IMR-90 (cell line): ENCODE measurements at regions not wholly inside any gene's neighbourhood (a gene's known extent, or its start where the extent isn't known, plus 50 kb on each side); places are given as distances from the start of the nearest gene placed in this dataset.

ENCODE experiments used
- ATAC-seq: fragments of 200-7000 bp; cut with Tn5 transposase; 2 replicates; pipeline ENCODE4 v1.9.1; 2020; ENCODE audit warnings: low read depth, mild to moderate bottlenecking, moderate library complexity
- BruUV-seq: library from RNA; stranded (reverse); fragments of 400-500 nt; replicated peaks from 2 replicates; lab custom pipeline; 2021; lab: Mats Ljungman, UMichigan
- CTCF ChIA-PET: fragments of 300-600 bp; formaldehyde crosslinking; extraction: SDS; loops from one replicate; lab custom pipeline; 2021; ENCODE audit warnings: antibody characterized with exemption; lab: Yijun Ruan, JAX
- POLR2A ChIA-PET: fragments of 300-600 bp; sonication (Branson Sonifier 250); formaldehyde crosslinking; loops from one replicate; lab custom pipeline; 2022; ENCODE audit warnings: antibody characterized with exemption; ENCODE audit not compliant: unreplicated experiment; lab: Charles Lee
- DNase-seq: peaks from one replicate; pipeline ENCODE4 v3.0.0; 2013
- H2AFZ ChIP-seq: replicated peaks from 2 replicates; pipeline ENCODE3; 2013; ENCODE audit warnings: low read length, mild to moderate bottlenecking; ENCODE audit not compliant: poor library complexity
- H2AK5ac ChIP-seq: 2 replicates; pipeline ENCODE4 v1.6.1; 2013; ENCODE audit warnings: low read depth, low read length, inconsistent platforms
- H2AK9ac ChIP-seq: replicated peaks from 2 replicates; pipeline ENCODE3; 2013; ENCODE audit warnings: mild to moderate bottlenecking, low read depth, low read length, moderate library complexity; ENCODE audit not compliant: poor library complexity
- H2BK120ac ChIP-seq: 2 replicates; pipeline ENCODE4 v1.6.1; 2013; ENCODE audit warnings: low read depth, low read length, inconsistent platforms
- H2BK15ac ChIP-seq: 3 replicates; pipeline ENCODE4 v1.6.1; 2013; ENCODE audit warnings: low read depth, low read length, inconsistent platforms
- H2BK20ac ChIP-seq: 2 replicates; pipeline ENCODE4 v1.6.1; 2013; ENCODE audit warnings: low read depth, mild to moderate bottlenecking, inconsistent platforms, low read length, moderate library complexity
- H2BK5ac ChIP-seq: 2 replicates; pipeline ENCODE4 v1.6.1; 2013; ENCODE audit warnings: mild to moderate bottlenecking, low read depth, low read length, inconsistent platforms; ENCODE audit not compliant: poor library complexity, severe bottlenecking
- H3K14ac ChIP-seq: replicated peaks from 2 replicates; pipeline ENCODE4 v1.6.1; 2013; ENCODE audit warnings: low read depth, low read length, inconsistent platforms
- H3K18ac ChIP-seq: 2 replicates; pipeline ENCODE4 v1.6.1; 2013; ENCODE audit warnings: low read depth, low read length, control low read depth
- H3K23ac ChIP-seq: 2 replicates; pipeline ENCODE4 v1.6.1; 2013; ENCODE audit warnings: low read depth, low read length, inconsistent platforms
- H3K27ac ChIP-seq: 2 replicates; pipeline ENCODE4 v1.5.1; 2013; ENCODE audit warnings: mild to moderate bottlenecking, control low read depth, low read length; ENCODE audit not compliant: insufficient read depth
- H3K27me3 ChIP-seq: 2 replicates; pipeline ENCODE4 v1.6.1; 2013; ENCODE audit warnings: low read length; ENCODE audit not compliant: control insufficient read depth, insufficient read depth
- H3K36me3 ChIP-seq: 2 replicates; pipeline ENCODE4 v1.6.1; 2013; ENCODE audit warnings: low read length, mixed read lengths; ENCODE audit not compliant: control insufficient read depth, insufficient read depth
- H3K4ac ChIP-seq: 2 replicates; pipeline ENCODE4 v1.6.1; 2013; ENCODE audit warnings: low read depth, low read length, inconsistent platforms
- H3K4me1 ChIP-seq: 2 replicates; pipeline ENCODE4 v1.6.1; 2013; ENCODE audit warnings: low read length, mixed read lengths; ENCODE audit not compliant: control insufficient read depth, insufficient read depth
- H3K4me2 ChIP-seq: 2 replicates; pipeline ENCODE4 v1.6.1; 2013; ENCODE audit warnings: low read depth, mild to moderate bottlenecking, control low read depth, low read length, moderate library complexity
- H3K4me3 ChIP-seq: 2 replicates; pipeline ENCODE4 v1.5.1; 2013; ENCODE audit warnings: low read depth, mild to moderate bottlenecking, control low read depth, low read length, moderate library complexity; ENCODE audit not compliant: insufficient read depth
- H3K56ac ChIP-seq: 2 replicates; pipeline ENCODE4 v1.6.1; 2013; ENCODE audit warnings: low read length, inconsistent platforms; ENCODE audit not compliant: insufficient read depth; ENCODE audit errors: extremely low read depth
- H3K79me1 ChIP-seq, 2 experiments: 2 replicates each; pipeline ENCODE4 v1.6.1; 2013; ENCODE audit warnings: low read length in 2 of 2, inconsistent platforms in 1 of 2, low read depth in 1 of 2
- H3K9ac ChIP-seq: 2 replicates; pipeline ENCODE4 v1.6.1; 2013; ENCODE audit warnings: low read depth, low read length, control low read depth
- H3K9me1 ChIP-seq: 2 replicates; pipeline ENCODE4 v1.6.1; 2013; ENCODE audit warnings: low read length, inconsistent platforms; ENCODE audit not compliant: insufficient read depth
- H3K9me3 ChIP-seq: 2 replicates; pipeline ENCODE4 v1.6.1; 2013; ENCODE audit warnings: low read length; ENCODE audit not compliant: control insufficient read depth, insufficient read depth
- H4K20me1 ChIP-seq: 2 replicates; pipeline ENCODE4 v1.6.1; 2013; ENCODE audit warnings: low read length, inconsistent platforms; ENCODE audit not compliant: insufficient read depth
- H4K5ac ChIP-seq: 2 replicates; pipeline ENCODE4 v1.6.1; 2013; ENCODE audit warnings: mild to moderate bottlenecking, low read depth, low read length, control low read depth
- H4K8ac ChIP-seq, 2 experiments: 2 replicates each; pipeline ENCODE4 v1.6.1; 2013; ENCODE audit warnings: low read depth in 2 of 2, low read length in 2 of 2, control low read depth in 1 of 2, inconsistent platforms in 1 of 2
- H4K91ac ChIP-seq: 2 replicates; pipeline ENCODE4 v1.6.1; 2013; ENCODE audit warnings: low read depth, low read length, inconsistent platforms; ENCODE audit not compliant: insufficient read depth
- BHLHE40 ChIP-seq: fragments of 150-350 bp; IDR thresholded peaks from 2 replicates; pipeline ENCODE4 v1.6.1; 2016; ENCODE audit warnings: mild to moderate bottlenecking, low read depth, low read length
- CEBPB ChIP-seq: IDR thresholded peaks from 2 replicates; pipeline ENCODE4 v1.6.1; 2012; ENCODE audit warnings: low read depth, low read length, improper control_type of control experiment
- CHD1 ChIP-seq: IDR thresholded peaks from 2 replicates; pipeline ENCODE4 v1.6.1; 2012; ENCODE audit warnings: low read depth, low read length, improper control_type of control experiment
- FOS ChIP-seq: fragments of 150-350 bp; IDR thresholded peaks from 2 replicates; pipeline ENCODE4 v1.6.1; 2016; ENCODE audit warnings: low read depth, low read length
- MAZ ChIP-seq: IDR thresholded peaks from 2 replicates; pipeline ENCODE4 v1.6.1; 2012; ENCODE audit warnings: low read depth, mild to moderate bottlenecking, low read length, improper control_type of control experiment, moderate library complexity, borderline replicate concordance
- POLR2A ChIP-seq: IDR thresholded peaks from 2 replicates; pipeline ENCODE4 v1.6.1; 2012; ENCODE audit warnings: mild to moderate bottlenecking, low read depth, low read length
- RCOR1 ChIP-seq: IDR thresholded peaks from 2 replicates; pipeline ENCODE4 v1.6.1; 2012; ENCODE audit warnings: mild to moderate bottlenecking, low read length, improper control_type of control experiment; ENCODE audit not compliant: insufficient replicate concordance
- SMC3 ChIP-seq: fragments of 150-350 bp; IDR thresholded peaks from 2 replicates; pipeline ENCODE4 v1.6.1; 2016; ENCODE audit warnings: low read depth, mild to moderate bottlenecking, antibody characterized with exemption, low read length, moderate library complexity
- WGBS, 2 experiments: methylation state at CpG; one replicate each; pipeline versions ENCODE4 v1.1.5 to v1.1.7; 2013; ENCODE audit warnings: missing lambda C conversion rate in 2 of 2; ENCODE audit not compliant: insufficient read length in 1 of 2; ENCODE audit errors: extremely low coverage in 2 of 2; 5-methylcytosine and 5-hydroxymethylcytosine counted together
- dilution Hi-C: fragments of 300-500 bp; cut with HindIII; formaldehyde crosslinking; loops from one replicate; pipeline ENCODE4 v1.14.3; 2018; ENCODE audit warnings: low sequenced_read_pairs; ENCODE audit not compliant: unreplicated experiment
- in situ Hi-C: fragments of 300-500 bp; cut with MboI; formaldehyde crosslinking; loops from 3 replicates; pipeline ENCODE4 v1.14.3; 2019; ENCODE audit warnings: low sequenced_read_pairs, inconsistent platforms, mixed read lengths
- intact Hi-C: fragments of 100-400 bp; cut with micrococcal nuclease; formaldehyde crosslinking; loops from 2 replicates; pipeline ENCODE4 v1.10.0; 2022
- TF ChIP-seq, protein P1 (sequence below): fragments of 150-350 bp; IDR thresholded peaks from 2 replicates; pipeline ENCODE4 v1.6.1; 2016; ENCODE audit warnings: low read depth, mild to moderate bottlenecking, low read length, moderate library complexity, borderline replicate concordance
- TF ChIP-seq, protein P2 (sequence below): conservative IDR thresholded peaks from 2 replicates; pipeline ENCODE4 v1.5.1; 2012; ENCODE audit warnings: mild to moderate bottlenecking, low read depth, low read length, improper control_type of control experiment
- TF ChIP-seq, protein P3 (sequence below): fragments of 150-350 bp; IDR thresholded peaks from 2 replicates; pipeline ENCODE4 v1.6.1; 2017; ENCODE audit warnings: mild to moderate bottlenecking, antibody characterized with exemption, low read length, low read depth

DNA sequence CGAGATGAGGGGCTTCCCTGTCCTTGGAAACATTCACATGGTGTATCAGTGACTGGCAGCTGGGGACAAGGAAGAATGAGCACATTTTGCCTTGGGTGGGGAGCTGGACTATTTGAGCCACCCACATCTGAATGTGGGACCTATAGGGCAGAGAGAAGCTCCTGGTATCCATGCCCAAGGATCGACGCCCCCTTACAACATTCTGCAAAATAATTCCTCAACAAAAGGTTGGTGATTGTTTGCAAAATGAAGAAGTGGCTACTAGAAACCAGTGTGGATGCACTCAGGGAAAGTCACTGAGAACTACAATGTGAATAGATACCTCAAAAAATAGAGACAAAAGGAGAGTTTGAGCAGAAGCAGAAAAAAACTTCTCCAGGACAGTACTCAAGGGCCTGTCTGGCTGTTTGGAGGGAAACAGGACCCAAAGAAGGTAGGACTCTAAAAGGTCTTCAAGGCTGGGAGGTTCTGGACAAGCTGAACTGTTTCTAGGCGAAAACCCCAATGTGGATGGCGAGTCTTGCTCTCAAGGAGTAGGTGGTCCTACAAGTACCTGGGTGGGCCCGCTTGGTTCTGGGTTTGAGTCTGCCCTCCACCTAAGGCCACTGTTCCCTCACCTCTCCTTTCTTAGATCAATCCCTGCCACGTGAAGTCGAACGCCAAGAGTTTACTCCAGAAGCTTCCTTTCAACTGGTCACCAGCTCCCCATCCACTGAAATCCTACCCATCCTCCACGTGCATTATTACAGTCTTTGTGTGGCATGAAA lies 125.0 kb upstream of the ZNF746 start (continued):
- TF ChIP-seq, protein P1, sequence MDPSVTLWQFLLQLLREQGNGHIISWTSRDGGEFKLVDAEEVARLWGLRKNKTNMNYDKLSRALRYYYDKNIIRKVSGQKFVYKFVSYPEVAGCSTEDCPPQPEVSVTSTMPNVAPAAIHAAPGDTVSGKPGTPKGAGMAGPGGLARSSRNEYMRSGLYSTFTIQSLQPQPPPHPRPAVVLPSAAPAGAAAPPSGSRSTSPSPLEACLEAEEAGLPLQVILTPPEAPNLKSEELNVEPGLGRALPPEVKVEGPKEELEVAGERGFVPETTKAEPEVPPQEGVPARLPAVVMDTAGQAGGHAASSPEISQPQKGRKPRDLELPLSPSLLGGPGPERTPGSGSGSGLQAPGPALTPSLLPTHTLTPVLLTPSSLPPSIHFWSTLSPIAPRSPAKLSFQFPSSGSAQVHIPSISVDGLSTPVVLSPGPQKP = no peak
- no peak for TF ChIP-seq FOS

DNA sequence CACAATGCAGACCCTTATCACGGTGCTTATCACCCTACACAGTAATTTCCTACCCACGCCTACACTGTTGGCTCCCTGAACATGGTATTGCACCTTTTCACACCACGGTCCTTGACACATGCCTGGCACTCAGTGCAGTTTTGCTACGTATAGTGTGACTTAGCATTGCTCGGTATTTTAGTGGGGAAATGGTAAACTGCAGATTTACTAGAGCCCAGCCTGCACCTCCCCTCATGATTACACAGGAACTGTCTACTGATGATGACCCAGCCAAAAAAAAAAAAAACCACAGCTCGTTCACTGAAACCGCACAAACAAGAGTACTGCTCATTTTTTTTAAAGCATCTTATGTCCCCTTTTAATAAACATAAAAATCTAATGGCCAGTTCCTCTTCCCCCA lies 124.2 kb upstream of the ZNF746 start:
- Histone ChIP-seq H3K79me1 (peaks cover 27 to 34% of the 10 kb centered on the region in 2 experiments), H2BK15ac (no peak overlapping the region), H2BK20ac (no peak overlapping the region), H3K4me2 (no peak overlapping the region), H3K14ac (no peak overlapping the region), H2BK5ac (no peak overlapping the region), H3K9ac (peak overlapping the region; percentile 9; the same call in 1 of the 2 replicates), H3K36me3 (peaks cover 36% of the 10 kb centered on the region), H3K23ac (no peak overlapping the region), H3K27me3 (no peaks in the 10 kb centered on the region; the same call in 1 of the 2 replicates), H4K8ac (no peak overlapping the region; a peak in 1 of 4 replicates), H3K4me1 (peaks cover 3% of the 10 kb centered on the region; the same call in 1 of the 2 replicates), H4K91ac (no peak overlapping the region), H3K9me3 (no peaks in the 10 kb centered on the region), H4K5ac (no peak overlapping the region), H3K56ac (no peak overlapping the region), H4K20me1 (peaks cover 20% of the 10 kb centered on the region), H2AFZ (no peak overlapping the region), H3K4ac (no peak overlapping the region), H2AK9ac (no peak overlapping the region), H3K18ac (no peak overlapping the region), H2BK120ac (no peak overlapping the region), H3K9me1 (peaks cover 5% of the 10 kb centered on the region; the same call in 1 of the 2 replicates), H3K4me3 (no peak overlapping the region), H2AK5ac (no peak overlapping the region), H3K27ac (no peak overlapping the region)
- BruUV-seq = no TSS peak
- in situ Hi-C loops (no loop called here), intact Hi-C loops (loop anchor here (5.0 to 10.0 kb wide), 4 partner anchors 93 to 359 kb away; partner anchors contain the start of genes ZNF777 and ZNF783), dilution Hi-C loops (no loop called here)
- WGBS, 2 experiments = 90% methylated on average over 2 of the region's 7 CpGs; no CpG with 5 or more reads in 1 of the 2 experiments
- ATAC-seq (no peak), DNase-seq (no peak)
- ChIA-PET POLR2A (no interaction called here), CTCF (no interaction called here)
- no peak for TF ChIP-seq SMC3
- TF ChIP-seq CEBPB = no peak
- TF ChIP-seq CHD1 = no peak
- TF ChIP-seq, protein P1 = no peak
- TF ChIP-seq, protein P2, sequence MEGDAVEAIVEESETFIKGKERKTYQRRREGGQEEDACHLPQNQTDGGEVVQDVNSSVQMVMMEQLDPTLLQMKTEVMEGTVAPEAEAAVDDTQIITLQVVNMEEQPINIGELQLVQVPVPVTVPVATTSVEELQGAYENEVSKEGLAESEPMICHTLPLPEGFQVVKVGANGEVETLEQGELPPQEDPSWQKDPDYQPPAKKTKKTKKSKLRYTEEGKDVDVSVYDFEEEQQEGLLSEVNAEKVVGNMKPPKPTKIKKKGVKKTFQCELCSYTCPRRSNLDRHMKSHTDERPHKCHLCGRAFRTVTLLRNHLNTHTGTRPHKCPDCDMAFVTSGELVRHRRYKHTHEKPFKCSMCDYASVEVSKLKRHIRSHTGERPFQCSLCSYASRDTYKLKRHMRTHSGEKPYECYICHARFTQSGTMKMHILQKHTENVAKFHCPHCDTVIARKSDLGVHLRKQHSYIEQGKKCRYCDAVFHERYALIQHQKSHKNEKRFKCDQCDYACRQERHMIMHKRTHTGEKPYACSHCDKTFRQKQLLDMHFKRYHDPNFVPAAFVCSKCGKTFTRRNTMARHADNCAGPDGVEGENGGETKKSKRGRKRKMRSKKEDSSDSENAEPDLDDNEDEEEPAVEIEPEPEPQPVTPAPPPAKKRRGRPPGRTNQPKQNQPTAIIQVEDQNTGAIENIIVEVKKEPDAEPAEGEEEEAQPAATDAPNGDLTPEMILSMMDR = no peak
- TF ChIP-seq, protein P3, sequence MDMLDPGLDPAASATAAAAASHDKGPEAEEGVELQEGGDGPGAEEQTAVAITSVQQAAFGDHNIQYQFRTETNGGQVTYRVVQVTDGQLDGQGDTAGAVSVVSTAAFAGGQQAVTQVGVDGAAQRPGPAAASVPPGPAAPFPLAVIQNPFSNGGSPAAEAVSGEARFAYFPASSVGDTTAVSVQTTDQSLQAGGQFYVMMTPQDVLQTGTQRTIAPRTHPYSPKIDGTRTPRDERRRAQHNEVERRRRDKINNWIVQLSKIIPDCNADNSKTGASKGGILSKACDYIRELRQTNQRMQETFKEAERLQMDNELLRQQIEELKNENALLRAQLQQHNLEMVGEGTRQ = no peak
- no peak for TF ChIP-seq MAZ
- TF ChIP-seq BHLHE40 = no peak
- TF ChIP-seq POLR2A = no peak
- TF ChIP-seq RCOR1 = no peak
